ENCODE measurements at regions not wholly inside any gene's neighbourhood (a gene's known extent, or its start where the extent isn't known, plus 50 kb on each side); places are given as distances from the start of the nearest gene placed in this dataset.

DNA sequence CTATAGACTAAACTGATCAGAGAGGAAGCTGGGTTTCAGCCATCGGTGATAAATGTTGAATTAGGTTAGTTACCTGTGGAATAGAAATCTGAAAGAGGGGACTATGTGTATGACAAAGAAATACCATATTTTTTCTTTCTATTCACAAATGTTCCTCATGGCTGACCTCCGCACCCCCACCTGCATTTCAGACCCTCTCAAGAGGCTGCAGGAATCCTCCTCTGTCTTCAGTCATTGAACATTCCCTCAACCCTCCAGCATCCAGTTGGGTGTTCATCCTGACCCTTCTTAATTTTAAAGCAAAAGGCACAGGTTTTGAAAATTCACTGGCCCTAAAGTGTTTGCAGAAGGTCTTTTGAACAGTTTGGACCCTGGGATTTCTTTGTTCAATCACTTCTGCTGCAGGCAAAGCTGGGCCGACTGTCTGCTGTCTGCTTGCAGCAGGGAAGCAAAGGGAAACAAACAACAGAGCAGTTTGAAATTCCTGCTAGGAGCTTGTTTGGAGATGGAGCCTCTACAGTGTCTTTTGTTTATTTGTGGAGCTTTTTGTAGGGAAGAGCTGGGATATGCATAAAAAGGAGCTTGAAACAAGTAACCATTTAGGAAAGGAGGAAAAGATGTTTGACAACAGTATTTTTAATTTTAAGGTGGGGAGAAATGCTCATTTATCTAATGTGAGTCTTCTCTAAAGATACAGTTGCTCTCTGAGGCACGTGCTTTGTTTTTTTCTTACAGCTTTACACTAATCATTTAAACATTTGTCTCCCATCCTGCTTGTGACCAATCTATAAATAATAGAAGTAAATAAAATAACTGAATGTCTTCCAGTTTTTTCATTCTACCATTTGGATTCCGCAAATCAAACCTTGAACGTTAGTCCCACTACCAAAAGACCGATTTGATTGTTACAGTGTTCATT lies 213.3 kb upstream of the MMADHC start:
- TF ChIP-seq, protein P1, sequence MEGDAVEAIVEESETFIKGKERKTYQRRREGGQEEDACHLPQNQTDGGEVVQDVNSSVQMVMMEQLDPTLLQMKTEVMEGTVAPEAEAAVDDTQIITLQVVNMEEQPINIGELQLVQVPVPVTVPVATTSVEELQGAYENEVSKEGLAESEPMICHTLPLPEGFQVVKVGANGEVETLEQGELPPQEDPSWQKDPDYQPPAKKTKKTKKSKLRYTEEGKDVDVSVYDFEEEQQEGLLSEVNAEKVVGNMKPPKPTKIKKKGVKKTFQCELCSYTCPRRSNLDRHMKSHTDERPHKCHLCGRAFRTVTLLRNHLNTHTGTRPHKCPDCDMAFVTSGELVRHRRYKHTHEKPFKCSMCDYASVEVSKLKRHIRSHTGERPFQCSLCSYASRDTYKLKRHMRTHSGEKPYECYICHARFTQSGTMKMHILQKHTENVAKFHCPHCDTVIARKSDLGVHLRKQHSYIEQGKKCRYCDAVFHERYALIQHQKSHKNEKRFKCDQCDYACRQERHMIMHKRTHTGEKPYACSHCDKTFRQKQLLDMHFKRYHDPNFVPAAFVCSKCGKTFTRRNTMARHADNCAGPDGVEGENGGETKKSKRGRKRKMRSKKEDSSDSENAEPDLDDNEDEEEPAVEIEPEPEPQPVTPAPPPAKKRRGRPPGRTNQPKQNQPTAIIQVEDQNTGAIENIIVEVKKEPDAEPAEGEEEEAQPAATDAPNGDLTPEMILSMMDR (IDR thresholded peaks at IDR 0.05; ENCODE audit: low read depth, low read length): no peak
- no peak for TF ChIP-seq EZH2phosphoT487 (IDR thresholded peaks at IDR 0.05; ENCODE audit: low read depth)
